ENCODE measurements at regions not wholly inside any gene's neighbourhood (a gene's known extent, or its start where the extent isn't known, plus 50 kb on each side); places are given as distances from the start of the nearest gene placed in this dataset.
"Not testable (repeated sequence)": the region's sequence is repeated elsewhere in the genome, so short reads cannot be mapped to it uniquely, and the experiment has no call there.

- Histone ChIP-seq H3K4me3 (ENCODE audit: low read depth, low read length) (no peak overlapping the region), H3K27ac (no peak overlapping the region), H3K27me3 (replicated peaks) (no peaks in the 10 kb centered on the region), H3K36me3 (replicated peaks) (no peaks in the 10 kb centered on the region)
- in situ Hi-C loops (cut with HindIII; ENCODE audit: low pct_ligation_motif_present, low sequenced_read_pairs), result no loop called here
- no peak for TF ChIP-seq CTCF (IDR thresholded peaks at IDR 0.05; ENCODE audit: low read depth, low read length, missing control alignments)
- no peak for DNase-seq
Measured at GRCh38 chr10:43921881-43922280, 273.2 kb upstream of the ZNF32 start.

DNA sequence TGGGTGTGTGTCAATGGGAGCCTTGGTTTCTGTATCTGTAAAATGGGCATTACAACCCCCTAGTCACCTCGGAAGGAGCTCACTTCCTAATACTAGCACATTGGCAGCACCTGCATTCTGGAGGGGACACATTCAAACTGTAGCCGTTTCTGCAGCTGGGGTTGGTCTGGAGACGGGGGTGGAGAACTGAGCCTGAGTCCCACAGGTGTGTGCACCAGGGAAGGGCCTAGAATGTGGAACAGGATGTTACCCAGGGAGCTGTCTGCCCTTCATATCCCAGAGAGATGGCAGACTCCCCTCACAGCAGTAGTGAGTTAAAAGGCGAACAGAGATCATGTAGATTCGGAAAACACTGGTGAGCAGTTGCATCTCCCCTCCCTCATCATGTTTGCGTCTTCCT, 272.8 kb upstream of the ZNF32 start:
- no peak for TF ChIP-seq CTCF (IDR thresholded peaks at IDR 0.05; ENCODE audit: low read depth, low read length, missing control alignments)
- no peak overlapping the region for H3K4me3 ChIP-seq (ENCODE audit: low read depth, low read length)
- no peaks in the 10 kb centered on the region for H3K27me3 ChIP-seq (replicated peaks)
- H3K36me3 ChIP-seq (replicated peaks), result no peaks in the 10 kb centered on the region
- no peak overlapping the region for H3K27ac ChIP-seq
- in situ Hi-C loops (cut with HindIII; ENCODE audit: low pct_ligation_motif_present, low sequenced_read_pairs), result no loop called here
- DNase-seq, result no peak

- H3K4me3 ChIP-seq (ENCODE audit: low read depth, low read length); in situ Hi-C loops (cut with HindIII; ENCODE audit: low pct_ligation_motif_present, low sequenced_read_pairs); H3K27me3 ChIP-seq (replicated peaks); H3K27ac ChIP-seq; DNase-seq; H3K36me3 ChIP-seq (replicated peaks): not testable (repeated sequence)
Measured at GRCh38 chr10:43920236-43920758, 271.6 kb upstream of the ZNF32 start.

GRCh38 chr10:43913676-43914235, 265.1 kb upstream of the ZNF32 start:
- in situ Hi-C loops (cut with HindIII; ENCODE audit: low pct_ligation_motif_present, low sequenced_read_pairs), result no loop called here
- Histone ChIP-seq H3K27me3 (replicated peaks) (no peaks in the 10 kb centered on the region), H3K36me3 (replicated peaks) (no peaks in the 10 kb centered on the region), H3K4me3 (ENCODE audit: low read depth, low read length) (no peak overlapping the region), H3K27ac (no peak overlapping the region)
- no peak for DNase-seq
- TF ChIP-seq CTCF (IDR thresholded peaks at IDR 0.05; ENCODE audit: low read depth, low read length, missing control alignments), result no peak

DNA sequence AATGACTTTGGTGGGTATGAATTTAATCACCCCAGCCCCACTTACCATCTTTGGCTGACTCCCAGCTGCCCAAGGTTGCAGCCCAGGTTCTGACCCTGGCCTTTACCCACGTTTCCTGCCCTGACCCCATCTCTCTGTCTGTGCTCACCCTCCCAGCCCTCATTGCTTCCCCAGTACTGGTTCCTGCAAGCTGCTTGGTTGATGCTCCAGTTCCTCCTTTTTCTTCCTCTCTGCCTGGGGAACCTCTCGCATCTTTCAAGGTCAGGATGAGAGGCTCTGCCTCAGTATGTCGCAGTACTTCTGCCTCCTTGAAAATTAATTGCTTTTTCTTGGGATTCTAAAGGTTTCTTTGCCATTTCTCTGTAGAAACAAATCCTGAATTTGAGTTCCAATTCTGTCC, 263.8 kb upstream of the ZNF32 start:
- H3K36me3 ChIP-seq (replicated peaks), result no peaks in the 10 kb centered on the region
- no peaks in the 10 kb centered on the region for H3K27me3 ChIP-seq (replicated peaks)
- in situ Hi-C loops (cut with HindIII; ENCODE audit: low pct_ligation_motif_present, low sequenced_read_pairs), result no loop called here
- no peak for DNase-seq
- TF ChIP-seq CTCF (IDR thresholded peaks at IDR 0.05; ENCODE audit: low read depth, low read length, missing control alignments), result no peak
- no peak overlapping the region for H3K4me3 ChIP-seq (ENCODE audit: low read depth, low read length)
- no peak overlapping the region for H3K27ac ChIP-seq

DNA sequence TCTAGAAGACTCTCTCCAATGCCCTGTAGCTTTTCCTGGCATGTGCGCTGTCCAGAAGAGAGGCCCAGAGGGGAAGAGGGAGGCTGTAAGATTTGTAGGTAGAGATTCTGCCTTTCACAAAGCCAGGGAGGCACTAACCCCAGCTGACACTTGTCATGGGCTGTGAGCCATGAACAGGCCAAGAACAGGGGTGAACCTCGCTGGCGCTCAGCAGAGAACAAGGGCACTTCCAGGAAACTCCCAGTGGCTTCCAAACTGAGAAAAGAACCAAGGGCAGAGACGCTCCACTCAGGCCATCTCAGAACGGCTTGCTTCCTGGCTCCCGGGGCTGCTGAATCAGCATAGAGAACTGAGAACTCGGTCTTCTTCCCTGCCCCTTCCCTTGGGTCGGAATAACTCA, 257.8 kb upstream of the ZNF32 start:
- Histone ChIP-seq H3K4me3 (ENCODE audit: low read depth, low read length) (no peak overlapping the region), H3K27ac (no peak overlapping the region), H3K27me3 (replicated peaks) (no peaks in the 10 kb centered on the region), H3K36me3 (replicated peaks) (no peaks in the 10 kb centered on the region)
- no peak for DNase-seq
- TF ChIP-seq CTCF (IDR thresholded peaks at IDR 0.05; ENCODE audit: low read depth, low read length, missing control alignments), result no peak
- in situ Hi-C loops (cut with HindIII; ENCODE audit: low pct_ligation_motif_present, low sequenced_read_pairs), result no loop called here

All from brain microvascular endothelial cell (primary cell).